ENCODE measurements at regions not wholly inside any gene's neighbourhood (a gene's known extent, or its start where the extent isn't known, plus 50 kb on each side); places are given as distances from the start of the nearest gene placed in this dataset.

DNA sequence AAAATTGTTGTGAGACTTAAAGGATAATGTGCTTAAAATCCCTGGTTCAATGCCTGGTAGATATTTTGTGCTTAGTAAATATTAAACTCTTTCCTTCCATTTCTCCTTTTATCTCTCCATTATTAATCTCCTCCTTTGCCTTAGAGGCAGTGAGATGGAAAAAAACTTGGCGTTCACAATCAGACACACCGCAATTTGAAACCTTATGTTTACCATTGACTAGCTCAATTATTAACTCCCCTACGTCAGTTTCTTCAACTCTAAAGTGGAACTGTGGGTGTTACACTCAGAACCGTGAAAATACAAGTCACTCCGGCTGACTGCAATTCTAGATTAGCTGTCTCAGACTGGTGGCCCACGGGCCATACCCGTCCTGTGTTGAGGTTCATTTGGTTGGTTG lies 327.2 kb downstream of the DEPDC1B start:
- H3K27me3 ChIP-seq, result no peaks in the 10 kb centered on the region
- H3K36me3 ChIP-seq, result no peaks in the 10 kb centered on the region
- H3K4me3 ChIP-seq, result no peak overlapping the region
- H3K9me3 ChIP-seq, result no peaks in the 10 kb centered on the region
- H3K27ac ChIP-seq, result no peak overlapping the region
- no peaks in the 10 kb centered on the region for H3K4me1 ChIP-seq
- intact Hi-C loops (cut with DNase I), result no loop called here
- DNase-seq (ENCODE audit: extremely low spot score in 2 of 2), result no peak
- TF ChIP-seq POLR2A (IDR thresholded peaks at IDR 0.05), result no peak
- no peak for TF ChIP-seq POLR2AphosphoS5 (IDR thresholded peaks at IDR 0.05; ENCODE audit: insufficient read depth in 1 of 2, low read depth in 1 of 2)

DNA sequence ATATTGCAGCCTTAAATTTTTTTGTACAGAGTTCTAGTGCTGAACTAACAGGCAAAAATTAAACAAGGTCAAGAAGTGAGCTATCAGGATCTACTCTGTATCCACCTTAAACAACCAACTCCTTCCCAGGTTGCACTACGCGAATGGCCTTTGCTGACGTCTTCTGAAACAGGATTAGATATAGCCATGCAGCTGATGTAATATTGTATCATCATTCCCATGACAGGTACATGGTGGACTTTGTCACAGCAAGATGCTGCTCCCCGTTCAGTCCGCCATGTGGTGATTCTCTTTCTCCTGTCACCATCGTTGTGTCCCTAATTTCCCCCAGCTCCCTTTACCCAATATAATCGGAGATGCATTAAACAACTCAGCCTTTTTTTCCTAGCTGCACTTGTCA lies 328.9 kb downstream of the DEPDC1B start:
- DNase-seq (ENCODE audit: extremely low spot score in 2 of 2), result no peak
- H3K36me3 ChIP-seq, result no peaks in the 10 kb centered on the region
- H3K4me1 ChIP-seq, result no peaks in the 10 kb centered on the region
- no peak overlapping the region for H3K4me3 ChIP-seq
- H3K9me3 ChIP-seq, result no peaks in the 10 kb centered on the region
- TF ChIP-seq, protein P1, sequence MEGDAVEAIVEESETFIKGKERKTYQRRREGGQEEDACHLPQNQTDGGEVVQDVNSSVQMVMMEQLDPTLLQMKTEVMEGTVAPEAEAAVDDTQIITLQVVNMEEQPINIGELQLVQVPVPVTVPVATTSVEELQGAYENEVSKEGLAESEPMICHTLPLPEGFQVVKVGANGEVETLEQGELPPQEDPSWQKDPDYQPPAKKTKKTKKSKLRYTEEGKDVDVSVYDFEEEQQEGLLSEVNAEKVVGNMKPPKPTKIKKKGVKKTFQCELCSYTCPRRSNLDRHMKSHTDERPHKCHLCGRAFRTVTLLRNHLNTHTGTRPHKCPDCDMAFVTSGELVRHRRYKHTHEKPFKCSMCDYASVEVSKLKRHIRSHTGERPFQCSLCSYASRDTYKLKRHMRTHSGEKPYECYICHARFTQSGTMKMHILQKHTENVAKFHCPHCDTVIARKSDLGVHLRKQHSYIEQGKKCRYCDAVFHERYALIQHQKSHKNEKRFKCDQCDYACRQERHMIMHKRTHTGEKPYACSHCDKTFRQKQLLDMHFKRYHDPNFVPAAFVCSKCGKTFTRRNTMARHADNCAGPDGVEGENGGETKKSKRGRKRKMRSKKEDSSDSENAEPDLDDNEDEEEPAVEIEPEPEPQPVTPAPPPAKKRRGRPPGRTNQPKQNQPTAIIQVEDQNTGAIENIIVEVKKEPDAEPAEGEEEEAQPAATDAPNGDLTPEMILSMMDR (IDR thresholded peaks at IDR 0.05), result no peak
- TF ChIP-seq POLR2AphosphoS5 (IDR thresholded peaks at IDR 0.05; ENCODE audit: insufficient read depth in 1 of 2, low read depth in 1 of 2), result no peak
- no peak for TF ChIP-seq POLR2A (IDR thresholded peaks at IDR 0.05)
- intact Hi-C loops (cut with DNase I), result no loop called here
- H3K27me3 ChIP-seq, result no peaks in the 10 kb centered on the region
- no peak overlapping the region for H3K27ac ChIP-seq

GRCh38 chr5:60370508-60370907 lies 329.5 kb downstream of the DEPDC1B start:
- no peak for DNase-seq (ENCODE audit: extremely low spot score in 2 of 2)
- intact Hi-C loops (cut with DNase I), result no loop called here
- Histone ChIP-seq H3K27me3 (no peaks in the 10 kb centered on the region), H3K4me3 (no peak overlapping the region), H3K9me3 (no peaks in the 10 kb centered on the region), H3K36me3 (no peaks in the 10 kb centered on the region), H3K4me1 (no peaks in the 10 kb centered on the region), H3K27ac (no peak overlapping the region)
- TF ChIP-seq, protein P1 (IDR thresholded peaks at IDR 0.05), result no peak
- TF ChIP-seq POLR2AphosphoS5 (IDR thresholded peaks at IDR 0.05; ENCODE audit: insufficient read depth in 1 of 2, low read depth in 1 of 2), result no peak
- no peak for TF ChIP-seq POLR2A (IDR thresholded peaks at IDR 0.05)

DNA sequence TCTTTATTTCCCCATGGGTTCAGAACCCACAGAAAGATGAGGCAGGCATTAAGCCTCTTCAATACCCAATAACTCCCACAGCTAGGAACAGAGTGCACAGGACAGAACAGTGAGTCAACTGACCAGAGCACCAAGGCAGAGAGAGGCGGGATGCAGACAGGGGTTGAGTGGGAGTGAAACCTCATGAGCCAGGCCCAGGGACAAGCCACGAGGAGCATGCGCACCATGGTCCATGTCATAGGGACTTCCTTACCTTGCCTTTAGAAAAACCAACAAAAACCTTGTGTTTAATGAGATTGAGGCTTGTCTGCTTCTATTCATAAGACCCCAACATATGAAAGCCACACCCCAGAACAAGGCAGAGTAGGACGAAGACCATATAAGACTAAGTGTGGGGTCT lies 330.6 kb downstream of the DEPDC1B start:
- no peak for TF ChIP-seq POLR2AphosphoS5 (IDR thresholded peaks at IDR 0.05; ENCODE audit: insufficient read depth in 1 of 2, low read depth in 1 of 2)
- no peak for TF ChIP-seq POLR2A (IDR thresholded peaks at IDR 0.05)
- TF ChIP-seq, protein P1 (IDR thresholded peaks at IDR 0.05), result no peak
- Histone ChIP-seq H3K36me3 (no peaks in the 10 kb centered on the region), H3K4me1 (no peaks in the 10 kb centered on the region), H3K27me3 (no peaks in the 10 kb centered on the region), H3K27ac (no peak overlapping the region), H3K9me3 (no peaks in the 10 kb centered on the region), H3K4me3 (no peak overlapping the region)
- intact Hi-C loops (cut with DNase I), result no loop called here
- DNase-seq (ENCODE audit: extremely low spot score in 2 of 2), result no peak

- intact Hi-C loops (cut with DNase I), result no loop called here
- DNase-seq (ENCODE audit: extremely low spot score in 2 of 2), result no peak
- no peaks in the 10 kb centered on the region for H3K9me3 ChIP-seq
- H3K4me1 ChIP-seq, result no peaks in the 10 kb centered on the region
- H3K4me3 ChIP-seq, result no peak overlapping the region
- no peaks in the 10 kb centered on the region for H3K27me3 ChIP-seq
- TF ChIP-seq POLR2AphosphoS5 (IDR thresholded peaks at IDR 0.05; ENCODE audit: insufficient read depth in 1 of 2, low read depth in 1 of 2) (no peak), POLR2A (IDR thresholded peaks at IDR 0.05) (no peak)
- TF ChIP-seq, protein P1 (IDR thresholded peaks at IDR 0.05), result no peak
- H3K27ac ChIP-seq, result no peak overlapping the region
- no peaks in the 10 kb centered on the region for H3K36me3 ChIP-seq
Observed at GRCh38 chr5:60368100-60368499, 331.9 kb downstream of the DEPDC1B start.

GRCh38 chr5:60366489-60366888 lies 333.5 kb downstream of the DEPDC1B start:
- TF ChIP-seq, protein P1 (IDR thresholded peaks at IDR 0.05), result no peak
- TF ChIP-seq POLR2AphosphoS5 (IDR thresholded peaks at IDR 0.05; ENCODE audit: insufficient read depth in 1 of 2, low read depth in 1 of 2), result no peak
- TF ChIP-seq POLR2A (IDR thresholded peaks at IDR 0.05), result no peak
- Histone ChIP-seq H3K27ac (no peak overlapping the region), H3K9me3 (no peaks in the 10 kb centered on the region), H3K4me1 (no peaks in the 10 kb centered on the region), H3K36me3 (no peaks in the 10 kb centered on the region), H3K27me3 (no peaks in the 10 kb centered on the region), H3K4me3 (no peak overlapping the region)
- no peak for DNase-seq (ENCODE audit: extremely low spot score in 2 of 2)
- intact Hi-C loops (cut with DNase I), result no loop called here
